ENCODE measurements at regions not wholly inside any gene's neighbourhood (a gene's known extent, or its start where the extent isn't known, plus 50 kb on each side); places are given as distances from the start of the nearest gene placed in this dataset.

GRCh38 chr11:71371674-71372069 lies 76.5 kb downstream of the DHCR7 start:
- Histone ChIP-seq H3K36me3 (no peaks in the 10 kb centered on the region), H3K27me3 (peaks cover 0 to 28% of the 10 kb centered on the region in 2 donors), H3K4me1 (no peaks in the 10 kb centered on the region), H3K27ac (no peak overlapping the region), H3K9me3 (no peaks in the 10 kb centered on the region), H3K4me3 (no peak overlapping the region)
- intact Hi-C loops (cut with DNase I; ENCODE audit: low total_unique reads) = no loop called here
- no peak for DNase-seq
- TF ChIP-seq, protein P1, sequence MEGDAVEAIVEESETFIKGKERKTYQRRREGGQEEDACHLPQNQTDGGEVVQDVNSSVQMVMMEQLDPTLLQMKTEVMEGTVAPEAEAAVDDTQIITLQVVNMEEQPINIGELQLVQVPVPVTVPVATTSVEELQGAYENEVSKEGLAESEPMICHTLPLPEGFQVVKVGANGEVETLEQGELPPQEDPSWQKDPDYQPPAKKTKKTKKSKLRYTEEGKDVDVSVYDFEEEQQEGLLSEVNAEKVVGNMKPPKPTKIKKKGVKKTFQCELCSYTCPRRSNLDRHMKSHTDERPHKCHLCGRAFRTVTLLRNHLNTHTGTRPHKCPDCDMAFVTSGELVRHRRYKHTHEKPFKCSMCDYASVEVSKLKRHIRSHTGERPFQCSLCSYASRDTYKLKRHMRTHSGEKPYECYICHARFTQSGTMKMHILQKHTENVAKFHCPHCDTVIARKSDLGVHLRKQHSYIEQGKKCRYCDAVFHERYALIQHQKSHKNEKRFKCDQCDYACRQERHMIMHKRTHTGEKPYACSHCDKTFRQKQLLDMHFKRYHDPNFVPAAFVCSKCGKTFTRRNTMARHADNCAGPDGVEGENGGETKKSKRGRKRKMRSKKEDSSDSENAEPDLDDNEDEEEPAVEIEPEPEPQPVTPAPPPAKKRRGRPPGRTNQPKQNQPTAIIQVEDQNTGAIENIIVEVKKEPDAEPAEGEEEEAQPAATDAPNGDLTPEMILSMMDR (IDR thresholded peaks at IDR 0.05) = no peak

DNA sequence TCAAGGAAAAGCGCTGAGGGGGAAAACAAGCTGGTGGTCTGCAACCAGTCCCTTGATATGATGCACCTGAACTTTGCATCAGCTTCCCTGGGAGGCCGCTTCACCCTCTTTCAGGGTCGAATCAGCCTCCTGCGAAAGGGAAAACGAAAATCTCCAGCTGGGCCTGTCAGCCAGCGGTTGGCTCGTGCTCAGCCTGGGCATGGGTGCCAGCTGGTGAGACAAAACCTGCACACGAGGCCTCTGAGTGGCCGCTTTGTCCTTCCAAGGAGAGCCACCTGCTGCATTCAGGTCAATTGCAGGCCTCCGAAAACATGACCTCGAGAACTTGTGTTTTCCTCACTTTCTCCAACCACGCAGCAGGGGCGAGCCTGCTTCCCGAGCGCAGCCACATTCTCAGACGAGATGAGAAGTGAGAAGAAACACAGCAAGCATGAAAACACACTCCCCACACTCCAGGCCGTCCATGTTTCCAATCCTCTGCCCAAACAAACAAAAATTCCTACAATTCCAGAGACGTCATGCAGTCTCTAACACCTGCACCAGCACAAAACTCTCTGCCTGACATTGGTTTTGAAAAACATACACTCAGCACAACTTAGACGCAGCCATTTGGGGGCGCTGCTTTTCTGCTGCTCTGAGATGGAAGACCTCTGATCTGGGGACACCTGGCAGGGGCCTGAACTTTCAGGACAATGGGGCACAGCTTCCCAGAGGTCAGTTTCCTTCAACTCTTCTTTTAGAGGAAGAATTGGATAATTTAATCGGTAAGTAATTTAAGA lies 77.1 kb downstream of the DHCR7 start:
- intact Hi-C loops (cut with DNase I; ENCODE audit: low total_unique reads) = no loop called here
- DNase-seq = no peak
- no peaks in the 10 kb centered on the region for H3K9me3 ChIP-seq
- H3K4me3 ChIP-seq = no peak overlapping the region
- H3K36me3 ChIP-seq = no peaks in the 10 kb centered on the region
- TF ChIP-seq, protein P1 (IDR thresholded peaks at IDR 0.05) = no peak
- H3K4me1 ChIP-seq = no peaks in the 10 kb centered on the region
- H3K27ac ChIP-seq = no peak overlapping the region
- H3K27me3 ChIP-seq = peaks cover 0 to 24% of the 10 kb centered on the region in 2 donors

- Histone ChIP-seq H3K36me3 (no peaks in the 10 kb centered on the region), H3K27me3 (peaks cover 0 to 22% of the 10 kb centered on the region in 2 donors), H3K9me3 (no peaks in the 10 kb centered on the region), H3K4me1 (no peaks in the 10 kb centered on the region), H3K27ac (no peak overlapping the region), H3K4me3 (no peak overlapping the region)
- intact Hi-C loops (cut with DNase I; ENCODE audit: low total_unique reads) = no loop called here
- DNase-seq = no peak
- TF ChIP-seq, protein P1 (IDR thresholded peaks at IDR 0.05) = no peak
Measured at GRCh38 chr11:71370020-71370747, 78.0 kb downstream of the DHCR7 start.

- no peak for DNase-seq
- Histone ChIP-seq H3K27ac (no peak overlapping the region), H3K27me3 (peaks cover 0 to 22% of the 10 kb centered on the region in 2 donors), H3K9me3 (no peaks in the 10 kb centered on the region), H3K4me1 (no peaks in the 10 kb centered on the region), H3K4me3 (no peak overlapping the region), H3K36me3 (no peaks in the 10 kb centered on the region)
- intact Hi-C loops (cut with DNase I; ENCODE audit: low total_unique reads) = no loop called here
- TF ChIP-seq, protein P1 (IDR thresholded peaks at IDR 0.05) = no peak
Measured at GRCh38 chr11:71369411-71369810, 78.8 kb downstream of the DHCR7 start.

DNA sequence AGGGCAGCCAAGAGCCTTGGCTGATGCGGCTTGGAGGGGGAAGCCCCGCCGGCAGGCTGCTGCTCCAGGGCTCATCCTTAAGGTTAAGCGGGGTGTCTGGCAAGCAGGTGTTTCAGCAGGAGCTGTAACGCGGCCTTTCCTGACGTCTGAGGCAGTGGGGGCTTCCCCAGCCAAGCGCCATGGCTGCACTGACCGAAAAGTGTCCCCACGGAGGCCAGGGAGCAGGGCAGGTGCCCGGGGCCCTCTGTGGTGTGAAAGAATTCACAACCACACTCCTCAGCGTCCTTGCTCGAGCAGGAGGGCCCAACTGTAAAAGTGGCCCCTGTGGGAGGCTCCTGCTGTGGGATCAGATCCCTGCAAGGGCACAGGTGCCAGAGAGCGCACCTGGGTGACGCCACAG lies 79.2 kb downstream of the DHCR7 start:
- H3K9me3 ChIP-seq = no peaks in the 10 kb centered on the region
- H3K4me1 ChIP-seq = peaks cover 0 to 4% (median 0%) of the 10 kb centered on the region in 4 donors
- H3K27ac ChIP-seq = no peak overlapping the region
- no peaks in the 10 kb centered on the region for H3K36me3 ChIP-seq
- H3K27me3 ChIP-seq = peaks cover 0 to 18% of the 10 kb centered on the region in 2 donors
- no peak overlapping the region for H3K4me3 ChIP-seq
- no peak for DNase-seq
- intact Hi-C loops (cut with DNase I; ENCODE audit: low total_unique reads) = no loop called here
- TF ChIP-seq, protein P1 (IDR thresholded peaks at IDR 0.05) = no peak

Measured in tibial artery (tissue), 4 donors.